Suprapubic skin (tissue), 4 donors: ENCODE measurements at regions not wholly inside any gene's neighbourhood (a gene's known extent, or its start where the extent isn't known, plus 50 kb on each side); places are given as distances from the start of the nearest gene placed in this dataset.

Source experiments
- DNase-seq, 2 donors: peaks; one replicate each; pipeline ENCODE4 v3.0.0-alpha.2; 2019; ENCODE audit warnings: low spot score in 2 of 2
- H3K27ac ChIP-seq: fragments of 200-600 bp; sonication (generic); one replicate; pipeline ENCODE4 v1.5.1; 2019
- H3K27me3 ChIP-seq: fragments of 200-600 bp; sonication (generic); one replicate; pipeline ENCODE4 v1.5.1; 2019
- H3K36me3 ChIP-seq: fragments of 200-600 bp; sonication (generic); one replicate; pipeline ENCODE4 v1.5.1; 2019
- H3K4me1 ChIP-seq: fragments of 200-600 bp; sonication (generic); one replicate; pipeline ENCODE4 v1.5.1; 2019
- H3K4me3 ChIP-seq: fragments of 200-600 bp; sonication (generic); one replicate; pipeline ENCODE4 v1.5.1; 2019; ENCODE audit warnings: mild to moderate bottlenecking
- H3K9me3 ChIP-seq: fragments of 200-600 bp; sonication (generic); one replicate; pipeline ENCODE4 v1.5.1; 2019
- CTCF ChIP-seq, 2 donors: fragments of 200-600 bp in 1 of 2; fragments of 450-650 bp in 1 of 2; sonication (generic) in 1 of 2; IDR thresholded peaks; one replicate each; pipeline ENCODE4 v1.5.1; 2016 to 2019; ENCODE audit warnings: antibody characterized with exemption in 2 of 2, mild to moderate bottlenecking in 1 of 2, moderate library complexity in 1 of 2
- EP300 ChIP-seq: sonication (generic); formaldehyde crosslinking; IDR thresholded peaks from one replicate; pipeline ENCODE4 v1.6.1; 2017; ENCODE audit warnings: antibody characterized with exemption
- POLR2A ChIP-seq, 2 donors: fragments of 450-650 bp; IDR thresholded peaks; one replicate each; pipeline ENCODE4 v1.6.1; 2017; ENCODE audit warnings: antibody characterized with exemption in 2 of 2, mild to moderate bottlenecking in 2 of 2, moderate library complexity in 2 of 2
- POLR2AphosphoS5 ChIP-seq, 3 donors: sonication (generic); formaldehyde crosslinking; IDR thresholded peaks; one replicate each; pipeline ENCODE4 v1.6.1; 2017; ENCODE audit warnings: antibody characterized with exemption in 3 of 3
- WGBS: methylation state at CpG from one replicate; pipeline ENCODE4 v1.1.5; 2018; 5-methylcytosine and 5-hydroxymethylcytosine counted together

GRCh38 chr2:222795450-222796357, 65.1 kb upstream of the ACSL3 start:
- DNase-seq: no peak
- Histone ChIP-seq H3K36me3 (no peaks in the 10 kb centered on the region), H3K9me3 (no peaks in the 10 kb centered on the region), H3K4me1 (peaks cover 14% of the 10 kb centered on the region), H3K27me3 (no peaks in the 10 kb centered on the region), H3K4me3 (no peak overlapping the region), H3K27ac (no peak overlapping the region)
- WGBS: 88% methylated on average over 6 of the region's 6 CpGs
- TF ChIP-seq POLR2A (IDR thresholded peaks at IDR 0.05) (no peak), EP300 (no peak), CTCF (IDR thresholded peaks at IDR 0.05) (no peak), POLR2AphosphoS5 (IDR thresholded peaks at IDR 0.05) (no peak)

GRCh38 chr2:222796413-222797103, 64.3 kb upstream of the ACSL3 start:
- Histone ChIP-seq H3K4me3 (no peak overlapping the region), H3K4me1 (peaks cover 14% of the 10 kb centered on the region), H3K9me3 (no peaks in the 10 kb centered on the region), H3K27me3 (no peaks in the 10 kb centered on the region), H3K27ac (no peak overlapping the region), H3K36me3 (no peaks in the 10 kb centered on the region)
- DNase-seq: no peak
- WGBS: 58% methylated on average over 5 of the region's 5 CpGs
- TF ChIP-seq CTCF (IDR thresholded peaks at IDR 0.05) (no peak), POLR2AphosphoS5 (IDR thresholded peaks at IDR 0.05) (no peak), POLR2A (IDR thresholded peaks at IDR 0.05) (no peak), EP300 (no peak)

- DNase-seq: no peak
- Histone ChIP-seq H3K9me3 (no peaks in the 10 kb centered on the region), H3K27me3 (no peaks in the 10 kb centered on the region), H3K36me3 (no peaks in the 10 kb centered on the region), H3K4me3 (no peak overlapping the region), H3K4me1 (peaks cover 14% of the 10 kb centered on the region), H3K27ac (no peak overlapping the region)
- WGBS: 24% methylated on average over 2 of the region's 2 CpGs
- no peak for TF ChIP-seq POLR2A (IDR thresholded peaks at IDR 0.05)
- peak in 1 of 2 donors; percentile 25 for TF ChIP-seq CTCF (IDR thresholded peaks at IDR 0.05)
- TF ChIP-seq EP300: no peak
- TF ChIP-seq POLR2AphosphoS5 (IDR thresholded peaks at IDR 0.05): no peak
Measured at GRCh38 chr2:222797261-222797660, 63.6 kb upstream of the ACSL3 start.

- Histone ChIP-seq H3K27ac (no peak overlapping the region), H3K27me3 (no peaks in the 10 kb centered on the region), H3K4me1 (peaks cover 10% of the 10 kb centered on the region), H3K4me3 (no peak overlapping the region), H3K9me3 (no peaks in the 10 kb centered on the region), H3K36me3 (no peaks in the 10 kb centered on the region)
- DNase-seq: no peak
- 80% methylated on average over 3 of the region's 3 CpGs for WGBS
- TF ChIP-seq CTCF (IDR thresholded peaks at IDR 0.05) (no peak), EP300 (no peak), POLR2AphosphoS5 (IDR thresholded peaks at IDR 0.05) (no peak), POLR2A (IDR thresholded peaks at IDR 0.05) (no peak)
Measured at GRCh38 chr2:222797871-222798270, 63.0 kb upstream of the ACSL3 start.

GRCh38 chr2:222798528-222798927, 62.3 kb upstream of the ACSL3 start:
- H3K4me1 ChIP-seq: peaks cover 10% of the 10 kb centered on the region
- H3K36me3 ChIP-seq: no peaks in the 10 kb centered on the region
- no peaks in the 10 kb centered on the region for H3K27me3 ChIP-seq
- H3K4me3 ChIP-seq: no peak overlapping the region
- DNase-seq: no peak
- H3K27ac ChIP-seq: no peak overlapping the region
- no peaks in the 10 kb centered on the region for H3K9me3 ChIP-seq
- TF ChIP-seq POLR2AphosphoS5 (IDR thresholded peaks at IDR 0.05) (no peak), POLR2A (IDR thresholded peaks at IDR 0.05) (no peak), EP300 (no peak), CTCF (IDR thresholded peaks at IDR 0.05) (no peak)
